HUES6 (cell line): ENCODE measurements at regions not wholly inside any gene's neighbourhood (a gene's known extent, or its start where the extent isn't known, plus 50 kb on each side); places are given as distances from the start of the nearest gene placed in this dataset.
"Not testable (repeated sequence)": the region's sequence is repeated elsewhere in the genome, so short reads cannot be mapped to it uniquely, and the experiment has no call there.

ENCODE experiments used
- H3K27ac ChIP-seq: 2 replicates; pipeline ENCODE4 v1.7.0; 2013; ENCODE audit warnings: low read depth, mild to moderate bottlenecking, low read length, inconsistent platforms
- H3K27me3 ChIP-seq: 2 replicates; pipeline ENCODE4 v1.6.1; 2013; ENCODE audit warnings: low read length; ENCODE audit not compliant: control insufficient read depth, insufficient read depth
- H3K36me3 ChIP-seq: 2 replicates; pipeline ENCODE4 v1.6.1; 2013; ENCODE audit warnings: low read length; ENCODE audit not compliant: control insufficient read depth, insufficient read depth
- H3K4me1 ChIP-seq: 2 replicates; pipeline ENCODE4 v1.6.1; 2013; ENCODE audit warnings: low read length; ENCODE audit not compliant: control insufficient read depth, insufficient read depth
- H3K4me3 ChIP-seq: 2 replicates; pipeline ENCODE4 v1.5.1; 2013; ENCODE audit warnings: low read depth, low read length
- H3K9ac ChIP-seq: one replicate; pipeline ENCODE4 v1.6.1; 2013; ENCODE audit warnings: mild to moderate bottlenecking, low read length
- H3K9me3 ChIP-seq: 2 replicates; pipeline ENCODE4 v1.6.1; 2013; ENCODE audit warnings: low read depth, low read length; ENCODE audit not compliant: control insufficient read depth, insufficient read depth

DNA sequence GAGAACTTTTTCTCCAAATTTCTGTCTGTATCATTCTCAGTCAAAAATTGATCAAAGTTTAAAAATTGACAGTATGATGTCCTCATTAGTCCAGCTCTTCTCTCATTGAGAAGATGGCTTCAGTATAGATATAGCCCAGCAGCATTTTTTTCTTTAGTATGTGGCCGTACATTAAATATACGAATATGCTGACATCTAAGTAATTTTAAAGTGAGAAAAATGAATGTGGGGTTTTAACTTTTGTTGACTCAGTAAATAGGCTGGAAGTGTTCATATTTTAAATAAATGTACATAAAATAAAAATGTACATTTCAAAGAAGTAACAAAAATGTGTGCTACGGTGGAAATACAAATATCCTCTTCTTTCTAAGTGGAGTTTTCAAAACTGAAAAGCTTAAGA, 123.5 kb upstream of the PKN2 start:
- H3K4me1 ChIP-seq, result peaks cover 3% of the 10 kb centered on the region; the same call in 1 of the 2 replicates
- no peaks in the 10 kb centered on the region for H3K27me3 ChIP-seq
- H3K36me3 ChIP-seq, result no peaks in the 10 kb centered on the region
- no peak overlapping the region for H3K9ac ChIP-seq
- no peak overlapping the region for H3K27ac ChIP-seq
- no peaks in the 10 kb centered on the region for H3K9me3 ChIP-seq
- H3K4me3 ChIP-seq, result no peak overlapping the region

DNA sequence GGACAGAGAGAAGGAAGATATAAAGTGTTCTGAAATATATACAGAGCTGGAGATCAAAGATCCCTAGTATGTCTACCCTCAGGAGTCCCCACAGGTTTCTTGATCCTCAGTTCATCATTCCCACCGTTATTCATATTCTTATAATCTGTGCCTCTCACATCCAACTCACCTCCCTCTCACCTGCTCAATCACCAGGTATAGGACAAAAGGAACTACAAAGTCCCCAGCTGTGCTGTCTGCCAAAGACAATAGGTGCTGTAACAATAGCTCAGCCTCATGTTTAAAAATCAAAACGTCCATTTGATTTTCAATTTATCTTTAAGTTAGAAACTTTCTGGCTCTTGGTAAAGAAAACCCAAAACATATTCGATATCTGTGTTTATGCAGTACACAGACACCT, 121.1 kb upstream of the PKN2 start:
- no peak overlapping the region for H3K4me3 ChIP-seq
- H3K4me1 ChIP-seq, result peaks cover 10% of the 10 kb centered on the region
- H3K9ac ChIP-seq, result no peak overlapping the region
- H3K27me3 ChIP-seq, result no peaks in the 10 kb centered on the region
- H3K27ac ChIP-seq, result no peak overlapping the region
- H3K9me3 ChIP-seq, result no peaks in the 10 kb centered on the region
- no peaks in the 10 kb centered on the region for H3K36me3 ChIP-seq

DNA sequence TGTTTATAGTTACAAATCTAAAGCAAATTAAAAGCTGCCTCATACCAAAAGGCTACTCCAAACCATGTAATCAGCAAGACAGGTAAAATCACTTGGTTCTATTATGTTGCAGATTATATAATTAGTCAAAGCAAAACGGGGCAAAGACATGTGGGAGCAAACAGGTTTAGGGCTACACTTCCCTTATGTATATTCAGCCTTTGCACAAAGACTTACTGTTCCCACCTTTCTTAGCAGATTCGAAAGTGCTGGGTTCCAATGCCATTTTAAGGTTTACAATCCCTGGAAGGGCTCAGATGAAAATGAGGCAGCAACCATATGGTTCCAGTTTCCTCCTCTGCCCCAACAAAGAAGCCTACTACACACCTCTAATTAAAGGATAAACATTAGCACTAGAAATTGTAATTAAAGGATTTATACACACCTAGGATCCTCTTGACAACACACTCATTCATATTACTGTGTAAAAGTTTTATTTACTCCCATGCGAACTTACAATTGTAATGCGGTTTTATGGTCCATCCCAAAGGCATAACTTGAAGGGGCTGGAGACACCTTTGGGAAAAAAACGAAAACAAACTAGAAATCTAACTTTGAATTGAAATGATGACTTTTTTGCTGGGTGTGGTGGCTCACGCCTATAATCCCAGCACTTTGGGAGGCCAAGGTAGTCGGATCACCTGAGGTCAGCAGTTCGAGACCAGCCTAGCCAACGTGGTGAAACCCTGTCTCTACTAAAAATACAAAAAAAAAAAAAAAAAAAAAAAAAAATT, 117.3 kb upstream of the PKN2 start:
- no peaks in the 10 kb centered on the region for H3K27me3 ChIP-seq
- peaks cover 15% of the 10 kb centered on the region for H3K4me1 ChIP-seq
- no peak overlapping the region for H3K9ac ChIP-seq
- no peak overlapping the region for H3K4me3 ChIP-seq
- H3K27ac ChIP-seq, result no peak overlapping the region
- no peaks in the 10 kb centered on the region for H3K9me3 ChIP-seq
- H3K36me3 ChIP-seq, result no peaks in the 10 kb centered on the region

DNA sequence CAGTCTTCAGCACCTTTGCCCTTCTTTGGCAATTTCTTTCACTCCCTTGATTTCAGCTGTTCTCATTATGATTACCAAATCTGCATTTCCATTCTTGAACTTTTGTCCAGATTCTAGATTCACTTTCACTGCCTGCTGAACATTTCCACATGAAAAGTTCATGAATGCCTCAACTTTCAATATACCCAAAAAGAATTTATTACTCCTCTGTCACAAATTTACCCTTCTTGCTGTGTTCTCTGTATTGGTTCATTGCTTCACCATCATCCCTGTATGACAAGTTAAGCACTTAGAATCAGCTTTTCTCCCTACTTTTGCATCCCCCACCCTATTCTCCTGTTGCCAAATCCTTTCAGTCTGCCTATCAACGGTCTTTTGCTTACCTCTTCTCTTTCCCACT, 112.6 kb upstream of the PKN2 start:
- Histone ChIP-seq H3K9me3 (no peaks in the 10 kb centered on the region), H3K27ac (no peak overlapping the region), H3K36me3 (no peaks in the 10 kb centered on the region), H3K27me3 (no peaks in the 10 kb centered on the region), H3K4me1 (peaks cover 12% of the 10 kb centered on the region), H3K4me3 (no peak overlapping the region), H3K9ac (no peak overlapping the region)

DNA sequence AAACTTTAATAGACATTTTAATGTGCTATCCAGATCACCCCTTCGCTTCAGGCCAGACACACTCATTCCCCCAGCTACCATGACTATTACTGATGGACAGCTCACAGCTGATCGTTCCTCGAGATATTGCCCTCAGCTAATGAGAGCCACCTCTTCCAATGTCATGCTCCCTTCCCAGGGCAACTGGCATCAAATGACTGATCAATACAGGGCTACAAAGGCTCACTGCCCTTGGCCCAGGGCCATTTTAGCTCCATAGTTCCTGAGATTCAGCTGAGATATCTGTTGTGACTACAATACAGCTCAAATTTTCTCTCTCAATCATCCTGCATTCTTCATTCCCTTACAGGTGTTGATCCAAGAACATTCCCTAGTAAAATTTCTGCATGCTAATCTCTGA, 104.5 kb upstream of the PKN2 start:
- Histone ChIP-seq H3K4me3 (no peak overlapping the region), H3K36me3 (no peaks in the 10 kb centered on the region), H3K27me3 (no peaks in the 10 kb centered on the region), H3K9ac (no peak overlapping the region), H3K27ac (no peak overlapping the region), H3K9me3 (no peaks in the 10 kb centered on the region), H3K4me1 (no peaks in the 10 kb centered on the region)

DNA sequence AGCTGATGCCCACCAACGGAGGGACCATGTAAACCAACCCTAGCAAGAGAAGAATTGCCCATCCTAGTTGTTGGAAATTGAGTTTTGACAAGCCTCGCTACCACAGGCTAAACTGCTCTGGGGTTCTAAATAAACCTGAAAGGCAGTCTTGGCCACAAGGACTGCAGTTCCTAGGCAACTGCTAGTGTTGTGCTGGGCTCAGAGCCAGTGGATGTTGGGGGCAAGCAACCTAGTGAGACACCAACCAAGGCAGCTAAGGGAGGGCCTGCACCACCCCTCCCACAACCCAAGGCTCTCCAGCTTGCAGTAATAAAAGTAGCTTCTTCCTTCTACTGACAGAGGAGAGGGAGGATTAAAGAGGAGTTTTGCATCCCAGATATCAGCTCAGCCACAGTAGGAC, 102.4 kb upstream of the PKN2 start:
- H3K27me3 ChIP-seq, result no peaks in the 10 kb centered on the region
- H3K36me3 ChIP-seq, result no peaks in the 10 kb centered on the region
- H3K9ac ChIP-seq, result no peak overlapping the region
- no peaks in the 10 kb centered on the region for H3K9me3 ChIP-seq
- no peak overlapping the region for H3K4me3 ChIP-seq
- H3K4me1 ChIP-seq, result no peaks in the 10 kb centered on the region
- no peak overlapping the region for H3K27ac ChIP-seq

DNA sequence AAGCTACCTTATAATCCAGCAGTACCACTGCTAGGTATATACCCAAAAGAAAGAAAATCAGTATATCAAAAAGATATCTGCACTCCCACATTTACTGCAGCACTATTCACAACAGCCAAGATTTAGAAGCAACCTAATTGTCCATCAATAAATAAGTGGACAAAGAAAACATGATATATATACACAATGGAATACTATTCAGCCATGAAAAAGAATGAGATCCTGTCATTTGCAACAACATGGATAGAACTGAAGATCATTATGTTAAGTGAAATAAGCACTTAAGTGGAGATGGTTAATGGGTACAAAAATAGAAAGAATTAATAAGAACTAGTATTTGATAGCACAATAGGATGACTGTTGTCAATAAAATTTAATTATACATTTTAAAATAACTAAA, 90.7 kb upstream of the PKN2 start:
- Histone ChIP-seq H3K27ac (no peak overlapping the region), H3K27me3 (no peaks in the 10 kb centered on the region), H3K9me3 (peaks cover 12% of the 10 kb centered on the region; the same call in 1 of the 2 replicates), H3K9ac (no peak overlapping the region), H3K36me3 (no peaks in the 10 kb centered on the region), H3K4me3 (no peak overlapping the region), H3K4me1 (no peaks in the 10 kb centered on the region)

DNA sequence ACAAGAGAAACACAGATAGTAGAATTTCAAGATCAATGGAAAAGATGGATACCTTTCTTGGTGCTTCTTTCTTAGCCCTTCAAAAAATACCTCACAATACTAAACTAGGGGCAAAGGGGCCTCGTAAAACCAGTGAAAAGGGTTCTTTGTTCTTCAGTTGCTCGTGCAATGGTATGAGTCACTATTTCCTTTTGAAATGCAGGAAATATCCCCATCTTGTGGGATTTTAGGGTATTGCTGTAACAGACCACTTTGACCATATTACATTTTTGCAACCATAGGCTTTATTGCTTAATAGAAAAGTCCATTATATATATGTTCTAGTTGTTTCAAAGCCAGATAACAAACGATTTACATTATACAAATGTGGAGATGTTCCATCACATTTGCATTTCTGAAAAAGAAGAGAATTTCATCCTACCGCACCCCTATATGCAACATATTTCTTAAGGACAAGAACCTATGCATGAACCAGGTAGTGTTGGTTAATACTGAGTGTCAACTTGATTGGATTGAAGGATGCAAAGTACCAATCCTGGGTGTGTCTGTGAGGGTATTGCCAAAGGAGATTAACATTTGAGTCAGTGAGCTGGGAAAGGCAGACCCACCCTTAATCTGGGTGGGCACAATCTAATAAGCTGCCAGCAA, 88.6 kb upstream of the PKN2 start:
- Histone ChIP-seq H3K27ac (no peak overlapping the region), H3K36me3 (no peaks in the 10 kb centered on the region), H3K4me3 (no peak overlapping the region), H3K9me3 (peaks cover 12% of the 10 kb centered on the region; the same call in 1 of the 2 replicates), H3K27me3 (no peaks in the 10 kb centered on the region), H3K9ac (no peak overlapping the region), H3K4me1 (no peaks in the 10 kb centered on the region)

DNA sequence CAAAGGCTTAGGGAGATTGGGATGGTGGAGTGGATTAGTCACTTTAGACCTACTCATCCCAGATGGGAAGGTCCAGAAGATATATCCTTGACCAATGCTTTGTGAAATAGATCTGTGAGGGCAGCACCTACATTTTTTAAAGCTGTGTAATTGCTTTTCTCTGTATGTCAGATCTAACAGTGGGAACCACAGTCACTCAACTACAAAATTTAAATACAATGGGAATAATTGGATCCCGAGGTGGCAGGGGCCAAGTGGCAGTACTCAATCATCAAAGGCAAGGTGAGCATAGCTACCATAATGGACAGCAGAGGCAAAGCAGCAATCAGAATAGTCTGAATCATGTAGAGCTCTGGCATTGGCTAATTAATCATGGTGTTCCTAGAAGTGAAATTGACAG, 86.1 kb upstream of the PKN2 start:
- not testable (repeated sequence) for H3K9me3 ChIP-seq, H3K27ac ChIP-seq, H3K27me3 ChIP-seq, H3K36me3 ChIP-seq, H3K9ac ChIP-seq, H3K4me3 ChIP-seq, H3K4me1 ChIP-seq

DNA sequence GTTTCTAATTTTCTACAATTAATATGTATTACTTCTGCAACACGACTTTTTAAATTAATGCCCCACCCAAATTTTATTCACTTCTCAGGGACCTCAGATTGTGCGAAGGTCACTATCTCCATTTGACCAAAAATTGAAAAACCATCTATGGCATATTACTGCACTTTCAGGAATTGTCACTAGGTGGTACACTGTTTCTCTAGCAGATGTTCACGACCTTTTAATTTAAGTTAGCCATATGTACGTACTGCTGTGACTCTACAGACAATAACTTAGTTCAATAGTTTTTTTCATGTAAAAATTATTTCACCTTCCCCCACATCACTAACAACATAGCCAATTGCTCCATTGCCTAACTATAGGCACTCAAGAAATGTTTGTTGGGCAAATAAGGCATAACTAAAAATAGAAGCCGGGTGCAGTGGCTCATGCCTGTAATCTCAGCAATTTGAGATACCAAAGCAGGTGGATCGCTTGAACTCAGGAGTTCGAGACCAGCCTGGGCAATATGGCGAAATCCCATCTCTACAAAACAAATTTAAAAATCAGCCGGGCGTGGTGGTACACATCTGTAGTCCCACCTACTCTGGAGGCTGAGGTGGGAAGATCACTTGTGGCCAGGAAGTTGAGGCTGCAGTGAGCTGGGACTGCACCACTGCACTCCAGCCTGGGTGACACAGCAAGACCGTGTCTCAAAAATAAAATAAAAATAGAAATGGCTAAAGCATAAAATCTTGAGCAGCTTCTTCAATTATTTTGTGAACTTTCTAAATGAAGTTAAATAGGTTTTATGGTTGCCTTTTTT, 75.7 kb upstream of the PKN2 start:
- Histone ChIP-seq H3K36me3 (no peaks in the 10 kb centered on the region), H3K27me3 (no peaks in the 10 kb centered on the region), H3K9me3 (no peaks in the 10 kb centered on the region), H3K4me1 (peaks cover 6% of the 10 kb centered on the region), H3K9ac (no peak overlapping the region), H3K4me3 (no peak overlapping the region), H3K27ac (no peak overlapping the region)

DNA sequence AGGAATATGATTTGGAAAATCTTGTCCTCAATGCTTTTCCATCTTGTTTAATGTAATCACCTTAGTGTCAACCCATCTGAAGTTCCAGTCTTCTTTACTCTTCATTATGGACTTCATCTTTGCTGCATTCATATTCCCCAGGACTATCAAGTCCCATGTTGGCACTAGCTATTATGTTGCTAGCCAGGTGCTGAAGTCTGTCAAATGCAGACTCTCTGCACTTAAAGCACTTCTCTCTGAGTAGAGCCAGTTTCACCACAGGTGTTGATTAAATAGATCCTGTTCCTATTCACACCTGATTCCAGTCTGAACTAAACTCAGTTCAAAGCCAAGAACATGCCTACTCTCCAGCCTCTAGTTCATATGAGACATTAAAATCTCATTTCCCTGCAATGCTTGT, 75.0 kb upstream of the PKN2 start:
- Histone ChIP-seq H3K4me1 (peaks cover 6% of the 10 kb centered on the region), H3K4me3 (no peak overlapping the region), H3K36me3 (no peaks in the 10 kb centered on the region), H3K27me3 (no peaks in the 10 kb centered on the region), H3K9me3 (no peaks in the 10 kb centered on the region), H3K27ac (no peak overlapping the region), H3K9ac (no peak overlapping the region)
